ENCODE measurements at regions not wholly inside any gene's neighbourhood (a gene's known extent, or its start where the extent isn't known, plus 50 kb on each side); places are given as distances from the start of the nearest gene placed in this dataset.

DNA sequence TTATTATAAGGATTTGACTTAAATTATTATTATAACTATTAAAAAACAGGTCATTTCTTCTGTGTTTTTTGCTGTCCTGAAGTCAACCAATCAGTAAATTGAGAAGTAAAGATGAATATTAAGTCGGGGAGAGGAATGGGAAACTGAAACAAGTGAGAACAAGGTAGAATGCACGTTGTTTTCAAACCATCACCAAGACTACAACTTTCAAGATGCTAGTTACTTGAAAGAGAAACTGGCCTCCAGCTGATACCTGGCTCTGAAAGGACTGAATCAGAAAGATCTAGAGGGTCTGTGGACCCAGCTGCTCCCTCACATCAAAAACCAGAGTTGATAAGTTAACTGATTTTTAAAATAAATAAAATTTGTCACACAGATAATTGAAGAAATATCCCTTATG, 1301.5 kb upstream of the ATXN8OS start:
- TF ChIP-seq, protein P1, sequence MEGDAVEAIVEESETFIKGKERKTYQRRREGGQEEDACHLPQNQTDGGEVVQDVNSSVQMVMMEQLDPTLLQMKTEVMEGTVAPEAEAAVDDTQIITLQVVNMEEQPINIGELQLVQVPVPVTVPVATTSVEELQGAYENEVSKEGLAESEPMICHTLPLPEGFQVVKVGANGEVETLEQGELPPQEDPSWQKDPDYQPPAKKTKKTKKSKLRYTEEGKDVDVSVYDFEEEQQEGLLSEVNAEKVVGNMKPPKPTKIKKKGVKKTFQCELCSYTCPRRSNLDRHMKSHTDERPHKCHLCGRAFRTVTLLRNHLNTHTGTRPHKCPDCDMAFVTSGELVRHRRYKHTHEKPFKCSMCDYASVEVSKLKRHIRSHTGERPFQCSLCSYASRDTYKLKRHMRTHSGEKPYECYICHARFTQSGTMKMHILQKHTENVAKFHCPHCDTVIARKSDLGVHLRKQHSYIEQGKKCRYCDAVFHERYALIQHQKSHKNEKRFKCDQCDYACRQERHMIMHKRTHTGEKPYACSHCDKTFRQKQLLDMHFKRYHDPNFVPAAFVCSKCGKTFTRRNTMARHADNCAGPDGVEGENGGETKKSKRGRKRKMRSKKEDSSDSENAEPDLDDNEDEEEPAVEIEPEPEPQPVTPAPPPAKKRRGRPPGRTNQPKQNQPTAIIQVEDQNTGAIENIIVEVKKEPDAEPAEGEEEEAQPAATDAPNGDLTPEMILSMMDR (conservative IDR thresholded peaks at IDR 0.05 in 1 of 2, IDR thresholded peaks at IDR 0.05 in 1 of 2; ENCODE audit: low read depth in 1 of 2, low read length in 2 of 2) = no peak
- no peak for TF ChIP-seq EZH2 (IDR thresholded peaks at IDR 0.05; ENCODE audit: low read length, missing control alignments)

Data from fibroblast of lung (primary cell).